Stimulated activated CD4-positive, alpha-beta T cell treated with anti-CD3 and anti-CD28 coated beads, Interleukin-15, amount 100 ng/mL, for 48 hours (primary cell): ENCODE measurements at regions not wholly inside any gene's neighbourhood (a gene's known extent, or its start where the extent isn't known, plus 50 kb on each side); places are given as distances from the start of the nearest gene placed in this dataset.

Source experiments
- DNase-seq, 2 donors: peaks; one replicate each; pipeline ENCODE4 v3.0.0-alpha.2; 2020; ENCODE audit warnings: low read depth in 2 of 2

- DNase-seq: no peak
Measured at GRCh38 chr4:147312376-147313046, 168.4 kb upstream of the EDNRA start.

- no peak for DNase-seq
Measured at GRCh38 chr4:147313108-147313507, 167.8 kb upstream of the EDNRA start.

GRCh38 chr4:147318586-147318985 lies 162.3 kb upstream of the EDNRA start:
- DNase-seq: no peak

- no peak for DNase-seq
Measured at GRCh38 chr4:147325571-147325981, 155.3 kb upstream of the EDNRA start.

GRCh38 chr4:147326591-147326990 lies 154.3 kb upstream of the EDNRA start:
- no peak for DNase-seq

GRCh38 chr4:147327322-147327721 lies 153.6 kb upstream of the EDNRA start:
- DNase-seq: no peak

- no peak for DNase-seq
Measured at GRCh38 chr4:147328189-147328588, 152.7 kb upstream of the EDNRA start.

- no peak for DNase-seq
Measured at GRCh38 chr4:147328756-147329446, 152.0 kb upstream of the EDNRA start.

GRCh38 chr4:147332091-147332490 lies 148.8 kb upstream of the EDNRA start:
- no peak for DNase-seq

GRCh38 chr4:147334478-147334877 lies 146.4 kb upstream of the EDNRA start:
- no peak for DNase-seq

GRCh38 chr4:147335183-147335582 lies 145.7 kb upstream of the EDNRA start:
- DNase-seq: no peak

- no peak for DNase-seq
Measured at GRCh38 chr4:147336252-147336651, 144.6 kb upstream of the EDNRA start.

- no peak for DNase-seq
Measured at GRCh38 chr4:147339100-147339499, 141.8 kb upstream of the EDNRA start.

GRCh38 chr4:147340111-147340510 lies 140.8 kb upstream of the EDNRA start:
- DNase-seq: no peak

GRCh38 chr4:147340591-147341120 lies 140.2 kb upstream of the EDNRA start:
- no peak for DNase-seq

GRCh38 chr4:147343692-147344091 lies 137.2 kb upstream of the EDNRA start:
- DNase-seq: no peak

GRCh38 chr4:147345662-147346061 lies 135.2 kb upstream of the EDNRA start:
- no peak for DNase-seq

- DNase-seq: no peak
Measured at GRCh38 chr4:147347217-147347616, 133.7 kb upstream of the EDNRA start.

- DNase-seq: no peak
Measured at GRCh38 chr4:147349193-147349592, 131.7 kb upstream of the EDNRA start.

GRCh38 chr4:147351083-147351787 lies 129.7 kb upstream of the EDNRA start:
- DNase-seq: no peak

GRCh38 chr4:147354237-147354636 lies 126.7 kb upstream of the EDNRA start:
- DNase-seq: no peak

GRCh38 chr4:147355032-147355656 lies 125.8 kb upstream of the EDNRA start:
- no peak for DNase-seq
